ENCODE measurements at regions not wholly inside any gene's neighbourhood (a gene's known extent, or its start where the extent isn't known, plus 50 kb on each side); places are given as distances from the start of the nearest gene placed in this dataset.

DNA sequence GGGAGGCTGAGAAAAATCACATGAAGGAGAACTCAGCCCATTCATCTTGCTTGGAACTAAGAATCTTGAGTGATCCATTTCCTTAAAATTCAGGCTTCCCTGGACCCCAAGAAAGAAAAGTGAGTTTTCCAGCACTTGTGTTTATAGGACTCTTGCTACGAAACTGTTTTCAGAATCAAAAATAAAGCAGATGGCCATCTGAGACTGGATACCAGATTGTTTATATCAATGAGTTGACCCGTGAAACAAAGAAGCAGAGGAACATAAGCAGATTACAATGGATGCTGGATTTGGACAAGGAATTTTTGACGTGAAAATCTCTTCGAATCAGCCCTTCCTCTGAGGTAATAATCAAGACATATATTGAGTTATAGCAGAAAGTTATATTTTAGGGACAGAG, 223.2 kb downstream of the SYK start:
- DNase-seq (ENCODE audit: low read depth), result no peak

DNA sequence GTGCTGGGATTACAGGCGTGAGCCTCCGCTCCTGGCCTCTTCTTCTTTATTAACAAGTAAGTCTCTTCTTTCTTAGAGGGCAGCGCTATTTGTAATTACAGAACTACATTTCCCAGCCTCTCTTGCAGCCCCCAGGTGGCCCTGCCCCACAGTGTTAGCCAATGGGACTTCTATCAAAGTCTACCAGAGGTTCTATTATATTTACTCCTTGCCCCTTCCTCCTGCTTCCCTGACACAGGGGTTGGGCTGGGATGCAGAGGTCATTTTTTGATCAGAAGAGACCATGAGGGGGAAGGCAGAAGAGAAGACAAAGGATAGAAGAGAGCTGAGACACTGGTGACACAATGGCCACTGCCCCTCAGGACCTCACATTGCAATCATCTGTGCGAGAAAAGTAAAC, 224.2 kb downstream of the SYK start:
- DNase-seq (ENCODE audit: low read depth), result no peak

DNA sequence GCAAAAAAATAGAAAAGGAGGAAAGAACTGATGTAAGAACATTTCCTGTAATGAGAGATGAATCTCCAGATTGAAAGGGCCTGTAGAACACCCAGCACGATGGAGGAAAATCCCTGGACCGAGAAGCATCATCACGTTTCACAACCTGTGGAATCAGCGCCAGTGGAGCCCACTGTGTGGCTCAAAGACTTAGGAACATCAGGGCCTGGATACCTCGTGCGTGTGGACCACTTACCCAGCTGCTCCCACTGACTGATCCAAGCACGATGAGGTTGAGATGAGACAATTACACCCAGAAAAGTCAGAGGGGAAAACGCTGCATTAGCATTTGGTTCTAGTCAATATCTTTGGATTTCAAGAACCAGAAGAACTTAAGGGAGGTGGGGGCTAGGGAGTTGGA, 224.6 kb downstream of the SYK start:
- DNase-seq (ENCODE audit: low read depth), result no peak

DNA sequence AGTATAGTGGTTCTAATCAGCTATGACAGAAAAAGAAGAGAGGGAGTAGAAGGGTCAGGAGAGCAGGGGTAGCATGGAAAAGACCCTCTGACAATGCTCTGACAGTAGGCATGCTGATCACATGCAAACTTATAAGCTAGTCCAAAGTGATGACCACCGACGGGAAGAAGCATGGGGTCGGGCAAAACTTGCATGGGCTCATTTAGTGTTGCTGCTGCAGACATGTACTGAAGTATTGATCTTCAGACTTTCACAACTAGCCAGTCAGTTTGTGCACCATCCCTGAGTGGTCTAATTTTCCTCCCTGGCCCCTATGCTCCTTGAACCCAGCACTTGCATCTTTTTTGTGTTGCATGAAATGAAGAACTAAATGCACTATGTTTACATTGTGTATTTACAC, 225.4 kb downstream of the SYK start:
- DNase-seq (ENCODE audit: low read depth), result no peak

DNA sequence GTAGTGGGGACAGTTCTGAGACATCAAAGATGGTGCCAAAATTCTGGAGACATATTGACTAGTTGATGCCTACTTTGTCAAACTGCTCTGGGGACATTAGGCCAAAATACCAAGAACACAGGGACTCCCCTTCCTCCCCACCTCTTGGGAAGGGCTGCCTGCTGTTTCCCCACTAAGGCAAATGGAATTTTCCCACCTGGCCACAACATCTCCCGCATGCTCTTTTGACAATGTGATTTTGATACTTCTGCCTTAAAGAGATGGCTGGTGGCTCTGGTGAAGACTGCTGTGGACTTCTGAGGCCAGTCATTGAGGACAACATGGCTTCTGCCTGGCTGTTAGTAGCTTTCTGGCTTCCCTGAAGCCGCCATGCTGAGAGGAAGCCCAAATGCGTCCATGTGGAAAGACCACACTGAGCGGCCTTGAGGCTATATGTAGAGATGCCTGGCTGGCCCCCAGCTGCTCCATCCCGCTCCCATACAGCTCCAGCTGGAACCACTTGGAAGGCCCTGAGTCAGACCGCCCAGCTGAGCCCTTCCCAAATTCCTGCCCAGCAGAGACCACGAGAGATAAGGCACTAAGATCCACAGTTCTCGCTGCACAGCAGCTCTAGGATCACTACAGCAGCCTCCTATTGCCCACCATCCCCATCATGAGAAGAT, 226.7 kb downstream of the SYK start:
- DNase-seq (ENCODE audit: low read depth), result no peak

DNA sequence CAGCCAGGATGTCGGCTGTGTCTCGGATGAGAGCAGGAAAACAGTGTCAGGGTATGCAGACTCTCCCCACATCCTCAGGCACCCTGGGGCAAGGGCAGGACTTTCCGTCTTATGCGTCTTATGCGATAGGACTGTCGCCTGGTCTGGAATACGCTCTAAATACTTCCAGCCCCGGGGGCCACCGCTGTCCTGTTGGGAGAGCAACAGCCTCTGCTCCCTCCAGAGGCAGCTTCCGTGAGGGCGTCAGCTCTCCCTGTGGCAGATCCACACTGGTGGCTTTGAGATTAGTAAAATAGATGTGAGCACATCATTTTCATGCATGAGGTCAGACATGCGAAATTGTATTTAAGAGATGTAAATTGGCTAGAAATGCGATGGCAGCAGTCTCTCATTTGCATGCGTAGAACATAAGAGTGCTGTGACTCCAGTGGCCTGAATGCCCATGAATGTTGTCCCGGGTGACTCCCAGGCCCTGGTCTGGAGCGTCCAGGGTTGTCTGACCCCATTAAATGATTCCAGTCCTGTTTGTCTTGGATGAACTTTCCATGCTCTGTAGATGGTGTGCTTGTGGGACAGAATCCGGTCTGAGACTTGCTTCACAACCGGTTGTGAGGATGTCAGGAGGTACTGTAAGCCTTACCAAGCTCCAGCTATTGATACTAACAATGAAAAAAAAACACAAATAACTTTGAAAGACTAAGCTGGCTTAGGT, 228.2 kb downstream of the SYK start:
- DNase-seq (ENCODE audit: low read depth), result no peak

DNA sequence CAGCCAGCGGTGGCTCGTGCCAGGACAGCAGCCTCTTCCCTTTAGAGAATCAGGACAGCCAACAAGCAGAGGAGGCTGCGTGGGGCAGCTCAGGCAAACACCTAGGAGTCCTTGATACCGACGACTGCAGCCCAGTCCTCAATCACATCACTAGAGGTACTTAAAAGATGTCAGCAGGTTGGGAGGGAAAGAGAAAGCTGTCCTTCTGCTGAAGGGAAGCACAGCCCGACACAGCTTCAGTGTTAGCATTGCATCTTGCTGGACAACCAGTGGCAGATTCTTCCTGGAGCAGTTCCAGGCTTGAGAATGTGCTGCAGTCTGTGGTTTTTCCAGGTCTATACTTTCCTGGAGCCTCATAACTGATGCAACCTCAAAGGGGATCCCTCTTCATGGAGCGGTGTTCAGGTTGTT, 230.5 kb downstream of the SYK start:
- no peak for DNase-seq (ENCODE audit: low read depth)

DNA sequence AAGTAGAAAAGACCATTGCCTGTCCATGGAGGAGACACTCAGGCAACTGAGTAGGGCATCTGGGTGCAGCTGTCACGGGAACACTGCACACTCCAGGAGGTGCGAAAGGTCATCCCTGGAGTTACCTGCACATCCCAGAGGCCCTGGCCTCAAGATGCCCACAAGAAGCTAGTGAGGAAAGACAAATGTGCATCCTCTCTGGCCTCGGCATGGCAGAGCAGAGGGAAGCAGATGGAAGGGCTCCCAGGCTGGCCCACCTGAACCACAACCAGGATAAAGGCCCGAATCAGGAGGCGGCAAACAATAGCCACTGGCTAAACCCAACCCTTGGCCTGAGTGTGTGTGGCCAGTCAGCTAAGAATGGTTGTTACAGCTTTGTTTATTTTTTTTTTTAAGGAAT, 231.7 kb downstream of the SYK start:
- no peak for DNase-seq (ENCODE audit: low read depth)

DNA sequence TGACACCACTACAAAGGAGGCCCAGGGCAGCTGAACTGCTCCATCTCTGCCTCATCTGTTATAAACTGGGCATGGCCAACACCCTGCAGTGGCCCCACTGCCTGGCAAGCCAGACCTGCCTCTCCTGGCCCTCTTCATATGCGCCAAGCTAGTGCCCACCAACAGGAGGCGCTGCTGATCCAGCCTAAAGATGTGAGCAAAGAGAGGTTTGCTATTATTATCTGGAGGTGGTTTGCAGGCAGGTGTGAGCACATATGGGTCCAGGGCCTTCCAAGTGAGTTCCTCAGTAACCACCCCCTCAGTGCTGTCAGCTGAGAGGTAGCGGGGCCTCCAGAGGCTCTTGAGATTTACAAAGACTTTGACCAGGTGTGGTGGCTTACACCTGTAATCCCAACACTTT, 232.2 kb downstream of the SYK start:
- no peak for DNase-seq (ENCODE audit: low read depth)

DNA sequence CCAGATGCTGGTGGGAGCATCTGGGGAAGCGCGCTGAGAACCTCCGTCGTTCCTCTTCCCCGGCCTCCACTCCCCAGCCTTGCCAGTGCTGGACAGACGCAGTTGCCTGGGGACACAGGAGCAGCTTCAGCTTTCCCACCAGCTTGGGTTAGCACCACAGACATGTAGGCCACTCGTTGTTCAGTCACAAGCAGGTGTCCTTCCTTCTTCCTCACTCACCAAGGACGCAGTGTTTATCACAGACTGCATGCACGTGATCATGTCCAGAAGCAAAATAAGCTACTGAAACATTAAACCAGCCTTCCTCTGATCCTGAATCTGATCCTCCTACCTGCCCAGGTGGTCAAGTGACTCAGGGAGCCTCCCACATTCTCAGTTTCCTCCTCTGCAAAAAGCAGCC, 232.9 kb downstream of the SYK start:
- DNase-seq (ENCODE audit: low read depth), result no peak

DNA sequence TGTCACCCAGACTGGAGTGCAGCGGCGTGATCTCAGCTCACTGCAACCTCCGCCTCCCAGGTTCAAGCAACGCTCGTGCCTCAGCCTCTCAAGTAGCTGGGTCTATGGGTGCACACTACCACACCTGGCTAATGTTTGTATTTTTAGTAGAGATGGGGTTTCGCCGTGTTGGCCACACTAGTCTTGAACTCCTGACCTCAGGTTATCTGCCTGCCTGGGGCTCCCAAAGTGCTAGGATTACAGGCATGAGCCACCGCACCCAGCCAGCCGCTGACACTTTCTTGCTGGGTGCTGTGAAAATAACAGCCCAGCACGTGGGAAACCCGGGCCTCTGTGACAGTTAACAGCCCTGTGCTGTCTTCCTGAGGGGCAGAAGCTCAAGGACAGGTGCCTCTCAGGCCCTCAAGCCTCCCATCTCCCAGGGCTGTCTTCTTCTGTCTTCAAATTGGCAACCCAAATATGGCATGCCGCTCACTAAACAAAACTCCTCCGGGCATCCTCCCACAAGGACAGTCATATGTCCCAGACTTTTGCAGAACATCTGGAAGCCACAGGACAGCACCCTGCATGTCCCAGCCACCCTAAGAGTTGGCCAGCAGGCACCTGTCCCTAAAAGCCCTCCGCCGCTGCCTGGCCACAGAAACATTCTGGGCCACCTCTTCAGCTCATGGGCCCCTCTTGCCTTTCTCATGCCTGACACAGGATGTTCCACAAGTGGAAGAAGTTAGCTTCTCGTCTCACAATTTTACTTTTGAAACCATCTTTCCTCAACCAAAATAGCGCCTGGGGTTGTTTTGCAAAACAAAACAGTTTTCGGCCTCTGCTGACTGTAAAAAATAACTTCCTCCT, 233.6 kb downstream of the SYK start:
- DNase-seq (ENCODE audit: low read depth), result no peak

DNA sequence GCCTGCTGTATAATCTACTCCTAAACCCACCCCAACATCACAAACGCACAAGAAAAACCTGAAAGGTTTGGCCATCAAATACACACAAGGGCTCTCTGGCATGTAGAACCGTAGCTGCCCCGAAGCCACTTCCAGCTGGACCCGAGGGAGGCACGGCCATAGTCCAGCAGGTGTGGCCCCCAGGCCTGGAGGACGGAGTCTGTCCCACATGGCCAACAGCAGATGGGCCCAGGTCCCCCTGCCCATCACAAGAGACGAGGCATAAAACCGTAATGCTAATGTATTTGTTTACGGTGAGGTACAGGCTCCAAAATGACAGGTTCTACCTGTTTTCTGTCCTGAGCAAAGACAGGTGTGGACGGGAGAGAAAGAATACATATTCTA, 234.2 kb downstream of the SYK start:
- DNase-seq (ENCODE audit: low read depth), result no peak

DNA sequence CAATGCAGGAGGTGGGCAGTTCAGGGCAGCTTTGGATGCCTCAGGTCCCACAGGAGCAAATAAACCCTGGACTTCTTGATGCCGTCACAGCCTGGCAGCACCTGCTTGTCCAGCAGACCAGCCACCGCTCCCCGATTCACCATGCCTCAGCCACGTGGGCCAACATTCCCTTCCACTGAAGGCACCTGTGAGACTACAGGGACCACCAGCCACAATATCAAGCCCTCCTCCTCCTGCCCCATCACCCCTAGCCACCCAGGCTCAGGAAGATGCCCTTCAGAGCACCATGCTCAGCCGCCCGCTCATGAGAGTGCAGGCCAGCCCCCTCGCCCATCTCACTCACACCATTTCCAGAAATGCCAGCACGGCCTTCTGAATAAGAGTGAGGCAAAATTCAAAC, 234.7 kb downstream of the SYK start:
- DNase-seq (ENCODE audit: low read depth), result no peak

DNA sequence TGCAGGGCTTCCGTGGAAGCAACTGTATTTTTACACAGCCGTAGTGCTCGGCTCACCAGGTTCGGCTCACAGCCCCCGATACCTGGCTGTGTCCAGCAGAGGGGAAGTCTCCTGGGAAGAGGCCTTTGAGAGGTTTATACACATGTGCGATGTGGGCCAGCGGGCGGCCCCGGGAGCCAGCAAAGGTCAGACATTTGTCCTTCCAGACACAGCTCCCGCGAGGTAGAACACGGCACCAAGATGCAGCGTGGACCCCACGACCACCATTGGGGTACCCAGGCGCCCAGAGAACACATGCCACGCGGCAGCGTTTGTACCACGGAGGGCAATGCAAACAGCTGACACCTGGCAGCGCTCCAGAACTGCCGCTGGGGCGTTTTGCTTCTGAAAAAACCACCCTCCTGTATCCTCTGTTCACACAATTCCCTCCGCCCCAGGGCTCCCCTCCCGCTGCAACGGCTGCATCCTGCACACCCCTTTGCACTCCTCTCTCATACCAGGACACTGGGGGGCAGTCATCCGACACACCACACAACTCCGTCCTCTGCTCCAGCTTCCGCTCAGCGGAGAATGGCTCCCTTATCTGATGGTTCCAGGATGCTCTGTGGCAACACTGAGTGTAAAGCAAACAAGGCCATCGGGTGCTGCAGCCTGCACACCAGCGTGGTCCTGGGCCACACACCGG, 235.3 kb downstream of the SYK start:
- DNase-seq (ENCODE audit: low read depth), result no peak

DNA sequence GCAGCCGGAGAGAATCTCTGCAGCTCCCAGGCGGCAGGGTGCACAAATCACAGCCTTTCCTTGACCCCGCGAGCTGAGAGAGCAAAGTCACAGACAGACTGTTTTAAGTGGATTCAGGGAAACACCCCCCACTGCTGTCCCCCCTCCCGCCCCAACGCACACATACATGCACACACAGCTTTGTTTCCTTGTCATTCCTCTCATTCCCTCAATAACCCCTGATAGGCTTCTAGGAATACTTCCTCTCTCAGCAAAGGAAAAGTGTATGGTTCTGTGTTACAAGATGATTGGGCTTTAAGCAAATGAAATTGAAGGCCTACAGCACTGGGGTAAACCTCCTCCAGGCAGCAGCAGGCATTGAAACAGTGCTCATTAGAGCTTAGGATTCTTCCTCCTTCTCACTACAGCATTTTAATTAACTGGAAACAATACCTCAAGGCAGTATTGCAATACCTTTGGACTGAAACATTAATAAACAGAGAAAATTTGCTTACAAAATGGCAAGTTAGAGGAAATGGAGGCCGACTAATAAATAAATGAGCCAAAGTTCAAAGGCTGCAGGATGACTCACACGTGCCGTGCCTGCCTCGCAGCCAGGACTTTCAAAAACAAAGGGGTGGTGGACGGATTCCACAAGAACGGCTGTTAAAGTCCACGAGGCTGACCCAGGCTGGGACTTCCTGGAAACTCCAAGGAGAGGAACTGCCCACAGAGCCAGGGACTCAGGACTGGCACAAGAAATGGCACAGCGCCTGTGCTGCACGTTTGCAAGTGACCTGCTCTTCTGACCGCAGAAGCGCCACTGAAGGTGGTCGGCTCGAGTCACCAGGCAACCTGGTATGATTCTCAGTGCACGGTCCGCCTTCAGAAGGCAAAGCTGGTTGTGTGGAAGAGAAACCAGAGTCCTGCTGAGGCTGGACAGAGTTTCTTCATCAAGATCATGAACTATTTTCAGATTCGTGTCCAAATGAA, 236.2 kb downstream of the SYK start:
- peak; percentile 68 for DNase-seq (ENCODE audit: low read depth)

DNA sequence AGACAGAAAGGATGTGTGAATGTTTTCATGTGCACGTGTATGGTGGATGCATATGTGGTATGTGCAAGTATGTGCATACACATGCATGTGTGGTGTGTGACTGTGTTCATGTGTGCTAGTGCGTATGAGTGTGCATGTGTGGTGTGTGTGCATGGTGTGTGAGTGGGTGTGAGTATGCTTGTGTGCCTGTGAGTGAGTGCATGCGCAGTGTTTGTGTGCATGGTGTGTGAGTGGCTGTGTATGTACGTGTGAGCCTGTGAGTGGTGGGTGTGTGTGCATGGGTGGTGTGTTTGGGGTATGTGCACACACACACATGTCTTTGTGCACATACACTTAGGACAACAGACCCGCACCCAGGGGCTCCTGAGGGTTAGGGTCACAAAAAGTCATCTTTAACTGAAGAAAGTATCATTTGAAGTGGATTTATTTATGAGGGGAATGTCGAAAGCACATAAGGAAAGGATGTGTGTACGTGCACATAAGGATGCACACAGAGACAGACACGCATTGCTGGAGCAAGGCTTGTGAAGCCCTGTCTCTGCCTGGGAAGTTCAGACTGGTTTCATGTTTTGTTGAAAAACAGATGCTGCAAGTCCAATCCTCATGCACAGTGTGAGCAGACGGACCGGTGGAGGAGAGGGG, 237.0 kb downstream of the SYK start:
- DNase-seq (ENCODE audit: low read depth), result no peak

DNA sequence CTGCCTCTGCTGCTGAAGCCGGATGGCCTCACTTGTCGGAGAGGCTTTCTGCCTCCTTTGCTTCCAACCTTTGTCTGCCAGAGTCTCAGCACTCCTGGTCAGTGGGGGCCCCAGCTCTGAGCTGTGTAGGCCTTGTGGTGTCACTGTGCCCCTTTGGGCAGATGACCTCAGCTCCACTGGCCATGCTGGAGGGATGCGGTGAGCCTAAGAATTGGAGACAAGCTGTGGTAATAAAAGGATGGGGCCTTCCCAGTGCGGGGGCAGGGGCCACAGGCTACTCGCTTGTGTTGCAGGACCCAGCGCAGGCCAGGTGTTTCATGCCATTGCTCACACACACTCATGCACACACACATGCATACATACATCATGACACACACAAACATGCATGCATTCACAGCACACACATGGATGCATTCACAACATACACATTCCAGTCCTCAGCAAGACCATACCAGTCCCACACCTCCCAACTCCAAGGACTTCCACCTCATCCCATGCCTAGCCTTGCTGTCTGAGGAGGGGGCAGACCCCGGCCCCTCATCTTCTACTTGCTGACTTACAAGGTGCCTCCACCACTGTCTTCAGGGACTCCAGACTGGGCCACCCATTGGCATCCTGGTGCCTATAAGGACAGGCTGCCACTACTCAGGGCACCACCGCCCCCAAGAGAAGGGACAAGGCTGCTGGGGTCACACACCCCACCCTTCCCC, 237.7 kb downstream of the SYK start:
- DNase-seq (ENCODE audit: low read depth), result no peak

DNA sequence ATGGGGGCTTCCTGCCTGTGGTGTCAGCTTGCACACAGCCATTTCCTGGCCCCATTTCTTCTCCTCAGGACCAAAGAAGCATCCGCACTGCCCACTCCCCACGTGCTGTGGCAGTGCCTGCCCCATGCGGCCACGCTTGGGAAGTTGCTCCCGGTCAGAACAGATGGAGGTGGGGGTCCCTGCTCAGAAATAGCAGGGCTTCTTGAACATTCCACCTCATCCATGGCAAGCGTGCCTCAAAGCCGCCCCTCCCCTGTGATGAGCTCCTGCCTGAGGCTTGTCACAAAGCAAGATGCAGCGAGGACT, 238.2 kb downstream of the SYK start:
- DNase-seq (ENCODE audit: low read depth), result no peak

DNA sequence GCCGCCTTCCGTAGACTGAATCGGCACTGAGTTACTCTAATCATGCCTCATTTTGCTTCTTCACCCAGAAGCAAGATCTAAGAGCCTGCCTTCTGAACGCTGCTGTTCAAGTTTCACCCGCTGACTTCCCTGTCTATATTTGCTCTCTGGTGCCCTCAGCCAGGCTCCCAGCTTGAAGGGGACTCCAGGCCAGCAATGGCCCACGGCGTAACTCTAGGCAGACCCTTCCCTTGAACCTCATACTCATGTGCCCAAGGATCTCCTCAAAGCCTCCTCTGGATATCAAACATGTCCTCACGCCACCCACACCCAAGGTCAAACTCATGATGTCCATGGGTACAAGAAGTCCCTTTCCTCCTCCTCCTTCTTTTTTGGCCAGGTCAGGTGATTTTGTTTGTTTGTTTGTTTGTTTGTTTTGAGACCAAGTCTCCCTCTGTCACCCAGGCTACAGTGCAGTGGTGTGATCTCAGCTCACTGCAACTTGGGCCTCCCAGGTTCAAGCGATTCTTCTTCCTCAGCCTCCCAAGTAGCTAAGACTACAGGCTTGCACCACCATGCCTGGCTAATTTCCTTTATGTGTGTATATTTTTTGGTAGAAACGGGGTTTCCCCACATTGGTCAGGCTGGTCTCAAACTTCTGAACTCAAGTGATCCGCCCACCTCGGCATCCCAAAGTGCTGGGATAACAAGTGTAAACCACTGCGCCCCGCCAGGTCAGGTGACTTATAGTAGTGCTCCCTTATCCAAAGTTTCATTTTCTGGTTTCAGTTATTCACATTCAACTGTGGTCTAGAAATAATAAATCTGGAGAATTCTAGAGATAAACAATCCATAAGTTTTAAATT, 239.0 kb downstream of the SYK start:
- DNase-seq (ENCODE audit: low read depth), result no peak

DNA sequence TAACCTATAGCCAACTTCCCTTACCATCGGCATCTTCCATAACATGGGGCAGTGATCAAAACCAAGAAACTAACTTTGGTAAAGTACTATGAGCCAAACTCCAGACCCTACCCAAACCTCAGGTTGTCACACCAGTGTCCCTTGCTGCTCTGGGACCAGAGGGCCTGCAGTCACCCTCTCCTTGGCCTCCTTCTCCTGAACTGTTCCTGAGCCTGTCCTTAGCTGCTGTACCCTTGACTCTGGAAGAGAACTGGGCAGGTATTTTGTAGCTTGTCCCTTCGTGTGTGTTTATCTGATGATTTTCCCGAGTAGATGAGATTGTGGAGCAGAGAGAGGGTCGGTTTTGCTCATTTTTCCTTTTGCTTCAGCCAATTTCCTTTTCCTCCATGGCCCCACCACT, 240.4 kb downstream of the SYK start:
- DNase-seq (ENCODE audit: low read depth), result no peak
